ENCODE measurements at regions not wholly inside any gene's neighbourhood (a gene's known extent, or its start where the extent isn't known, plus 50 kb on each side); places are given as distances from the start of the nearest gene placed in this dataset.

GRCh38 chr1:101392552-101392951, 155.7 kb downstream of the S1PR1 start:
- TF ChIP-seq CTCF (IDR thresholded peaks at IDR 0.05) (no peak), POLR2A (IDR thresholded peaks at IDR 0.05; ENCODE audit: low read depth) (no peak), POLR2AphosphoS5 (IDR thresholded peaks at IDR 0.05) (no peak)
